Thymus (tissue), 11 donors: ENCODE measurements at regions not wholly inside any gene's neighbourhood (a gene's known extent, or its start where the extent isn't known, plus 50 kb on each side); places are given as distances from the start of the nearest gene placed in this dataset.
"Not testable (repeated sequence)": the region's sequence is repeated elsewhere in the genome, so short reads cannot be mapped to it uniquely, and the experiment has no call there.

Experiments used
- DNase-seq, 9 donors: peaks; one replicate each; pipeline ENCODE4 v3.0.0-alpha.2; 2013; ENCODE audit warnings: low spot score in 9 of 9, low read depth in 6 of 9, missing footprints in 1 of 9
- H3K27ac ChIP-seq, 2 donors: one replicate each; pipeline ENCODE4 v1.5.1; 2013; ENCODE audit warnings: control low read depth in 1 of 2, low read depth in 1 of 2, low read length in 1 of 2, mild to moderate bottlenecking in 1 of 2, moderate library complexity in 1 of 2
- H3K27me3 ChIP-seq, 2 donors: one replicate each; pipeline ENCODE4 v1.5.1; 2013; ENCODE audit warnings: low read length in 1 of 2; ENCODE audit not compliant: control insufficient read depth in 2 of 2, insufficient read depth in 1 of 2
- H3K36me3 ChIP-seq, 2 donors: one replicate each; pipeline ENCODE4 v1.5.1; 2013; ENCODE audit warnings: low read length in 1 of 2, mild to moderate bottlenecking in 1 of 2, moderate library complexity in 1 of 2; ENCODE audit not compliant: control insufficient read depth in 2 of 2, insufficient read depth in 2 of 2
- H3K4me1 ChIP-seq, 2 donors: one replicate each; pipeline ENCODE4 v1.5.1; 2013; ENCODE audit warnings: low read length in 2 of 2; ENCODE audit not compliant: control insufficient read depth in 2 of 2, insufficient read depth in 2 of 2
- H3K4me3 ChIP-seq, 2 donors: one replicate each; pipeline ENCODE4 v1.5.1; 2013; ENCODE audit warnings: low read length in 2 of 2, control low read depth in 1 of 2, mild to moderate bottlenecking in 1 of 2
- H3K9me3 ChIP-seq, 2 donors: one replicate each; pipeline ENCODE4 v1.5.1; 2013; ENCODE audit warnings: low read length in 1 of 2, mild to moderate bottlenecking in 1 of 2; ENCODE audit not compliant: control insufficient read depth in 2 of 2, insufficient read depth in 1 of 2
- WGBS: extraction: QIAGEN DNeasy Blood & Tissue Kit; methylation state at CpG from one replicate; pipeline ENCODE4 v1.1.7; 2013; 5-methylcytosine and 5-hydroxymethylcytosine counted together
- donor health status: healthy.

- H3K4me3 ChIP-seq: no peak overlapping the region
- no peak for DNase-seq
- no peaks in the 10 kb centered on the region for H3K9me3 ChIP-seq
- no peaks in the 10 kb centered on the region for H3K36me3 ChIP-seq
- no peaks in the 10 kb centered on the region for H3K27me3 ChIP-seq
- no peaks in the 10 kb centered on the region for H3K4me1 ChIP-seq
- no peak overlapping the region for H3K27ac ChIP-seq
- 92% methylated on average over 2 of the region's 2 CpGs for WGBS
Measured at GRCh38 chr6:48670546-48670945, 559.5 kb upstream of the PTCHD4 start.

GRCh38 chr6:48667797-48668196, 556.8 kb upstream of the PTCHD4 start:
- H3K9me3 ChIP-seq: no peaks in the 10 kb centered on the region
- no peak for DNase-seq
- H3K36me3 ChIP-seq: no peaks in the 10 kb centered on the region
- no peaks in the 10 kb centered on the region for H3K27me3 ChIP-seq
- H3K4me3 ChIP-seq: no peak overlapping the region
- H3K27ac ChIP-seq: no peak overlapping the region
- 91% methylated on average over 2 of the region's 2 CpGs for WGBS
- H3K4me1 ChIP-seq: no peaks in the 10 kb centered on the region

GRCh38 chr6:48664826-48665225, 553.8 kb upstream of the PTCHD4 start:
- DNase-seq: no peak
- Histone ChIP-seq H3K27ac (no peak overlapping the region), H3K4me3 (no peak overlapping the region), H3K4me1 (no peaks in the 10 kb centered on the region), H3K9me3 (no peaks in the 10 kb centered on the region), H3K36me3 (no peaks in the 10 kb centered on the region), H3K27me3 (no peaks in the 10 kb centered on the region)
- 91% methylated on average over 3 of the region's 3 CpGs for WGBS

- no peak for DNase-seq
- Histone ChIP-seq H3K36me3 (no peaks in the 10 kb centered on the region), H3K27ac (no peak overlapping the region), H3K4me1 (no peaks in the 10 kb centered on the region), H3K27me3 (no peaks in the 10 kb centered on the region), H3K4me3 (no peak overlapping the region), H3K9me3 (no peaks in the 10 kb centered on the region)
- 87% methylated on average over 2 of the region's 2 CpGs for WGBS
Measured at GRCh38 chr6:48658915-48659314, 547.9 kb upstream of the PTCHD4 start.

- WGBS: 69% methylated on average over 2 of the region's 2 CpGs
- H3K36me3 ChIP-seq: no peaks in the 10 kb centered on the region
- no peak for DNase-seq
- H3K27me3 ChIP-seq: no peaks in the 10 kb centered on the region
- no peaks in the 10 kb centered on the region for H3K4me1 ChIP-seq
- no peak overlapping the region for H3K4me3 ChIP-seq
- H3K27ac ChIP-seq: no peak overlapping the region
- H3K9me3 ChIP-seq: no peaks in the 10 kb centered on the region
Measured at GRCh38 chr6:48641544-48641943, 530.5 kb upstream of the PTCHD4 start.

- H3K4me1 ChIP-seq, H3K9me3 ChIP-seq, H3K27me3 ChIP-seq, H3K27ac ChIP-seq, H3K4me3 ChIP-seq, H3K36me3 ChIP-seq, DNase-seq: not testable (repeated sequence)
- 60% methylated on average over 1 of the region's 1 CpG for WGBS
Measured at GRCh38 chr6:48638796-48639195, 527.8 kb upstream of the PTCHD4 start.

GRCh38 chr6:48630511-48630910, 519.5 kb upstream of the PTCHD4 start:
- H3K4me3 ChIP-seq: no peak overlapping the region
- H3K27ac ChIP-seq: no peak overlapping the region
- no peaks in the 10 kb centered on the region for H3K36me3 ChIP-seq
- no peaks in the 10 kb centered on the region for H3K27me3 ChIP-seq
- H3K9me3 ChIP-seq: no peaks in the 10 kb centered on the region
- DNase-seq: no peak
- WGBS: 84% methylated on average over 1 of the region's 1 CpG
- H3K4me1 ChIP-seq: no peaks in the 10 kb centered on the region

GRCh38 chr6:48628316-48628715, 517.3 kb upstream of the PTCHD4 start:
- no peak overlapping the region for H3K27ac ChIP-seq
- no peaks in the 10 kb centered on the region for H3K36me3 ChIP-seq
- no peaks in the 10 kb centered on the region for H3K9me3 ChIP-seq
- 92% methylated on average over 3 of the region's 3 CpGs for WGBS
- H3K4me1 ChIP-seq: no peaks in the 10 kb centered on the region
- DNase-seq: no peak
- H3K27me3 ChIP-seq: no peaks in the 10 kb centered on the region
- H3K4me3 ChIP-seq: no peak overlapping the region

- Histone ChIP-seq H3K27ac (no peak overlapping the region), H3K4me1 (no peaks in the 10 kb centered on the region), H3K4me3 (no peak overlapping the region), H3K36me3 (no peaks in the 10 kb centered on the region), H3K27me3 (no peaks in the 10 kb centered on the region), H3K9me3 (no peaks in the 10 kb centered on the region)
- no peak for DNase-seq
Measured at GRCh38 chr6:48626421-48626820, 515.4 kb upstream of the PTCHD4 start.

- Histone ChIP-seq H3K27ac (no peak overlapping the region), H3K9me3 (no peaks in the 10 kb centered on the region), H3K4me3 (no peak overlapping the region), H3K27me3 (no peaks in the 10 kb centered on the region), H3K36me3 (no peaks in the 10 kb centered on the region), H3K4me1 (no peaks in the 10 kb centered on the region)
- WGBS: 91% methylated on average over 3 of the region's 3 CpGs
- no peak for DNase-seq
Measured at GRCh38 chr6:48624631-48625030, 513.6 kb upstream of the PTCHD4 start.
